Smooth muscle cell (in vitro differentiated cells): ENCODE measurements at regions not wholly inside any gene's neighbourhood (a gene's known extent, or its start where the extent isn't known, plus 50 kb on each side); places are given as distances from the start of the nearest gene placed in this dataset.

Experiments used
- DNase-seq: peaks from one replicate; lab custom pipeline; 2025; ENCODE audit not compliant: unreplicated experiment; lab: John Stamatoyannopoulos, UW
- H2AFZ ChIP-seq: fragments of 200-600 bp; sonication (generic); 2 replicates; pipeline ENCODE4 v1.6.0; 2016; ENCODE audit warnings: antibody characterized with exemption, low read depth, mild to moderate bottlenecking
- H3F3A ChIP-seq: fragments of 200-600 bp; sonication (generic); 2 replicates; pipeline ENCODE4 v1.6.0; 2017; ENCODE audit warnings: antibody characterized with exemption, low read depth
- H3K27ac ChIP-seq: fragments of 200-600 bp; sonication (generic); 2 replicates; pipeline ENCODE4 v1.5.1; 2016; ENCODE audit warnings: low read depth, mild to moderate bottlenecking
- H3K27me3 ChIP-seq: fragments of 200-600 bp; sonication (generic); 2 replicates; pipeline ENCODE4 v1.6.1; 2016; ENCODE audit warnings: low read depth, mild to moderate bottlenecking
- H3K36me3 ChIP-seq: fragments of 200-600 bp; sonication (generic); 2 replicates; pipeline ENCODE4 v1.5.1; 2016; ENCODE audit warnings: low read depth
- H3K4me1 ChIP-seq: fragments of 200-600 bp; sonication (generic); 2 replicates; pipeline ENCODE4 v1.5.1; 2016; ENCODE audit warnings: low read depth
- H3K4me2 ChIP-seq: fragments of 200-600 bp; sonication (generic); 2 replicates; pipeline ENCODE4 v1.6.0; 2016; ENCODE audit warnings: mild to moderate bottlenecking
- H3K4me3 ChIP-seq: fragments of 200-600 bp; sonication (generic); 2 replicates; pipeline ENCODE4 v1.5.1; 2016; ENCODE audit warnings: mild to moderate bottlenecking
- H3K79me2 ChIP-seq: fragments of 200-600 bp; sonication (generic); 2 replicates; pipeline ENCODE4 v1.6.0; 2016; ENCODE audit warnings: low read depth, mild to moderate bottlenecking
- H3K9ac ChIP-seq: fragments of 200-600 bp; sonication (generic); 2 replicates; pipeline ENCODE4 v1.6.0; 2016; ENCODE audit warnings: low read depth
- H3K9me3 ChIP-seq: fragments of 200-600 bp; sonication (generic); replicated peaks from 2 replicates; pipeline ENCODE4 v1.5.1; 2016; ENCODE audit warnings: low read depth
- H4K20me1 ChIP-seq: fragments of 200-600 bp; sonication (generic); 2 replicates; pipeline ENCODE4 v1.6.0; 2016; ENCODE audit warnings: low read depth
- CTCF ChIP-seq: fragments of 200-600 bp; sonication (generic); IDR thresholded peaks from 2 replicates; pipeline ENCODE4 v1.5.1; 2017; ENCODE audit warnings: borderline replicate concordance, mild to moderate bottlenecking, antibody characterized with exemption; ENCODE audit not compliant: insufficient read depth, poor library complexity, severe bottlenecking
- WGBS: methylation state at CpG from one replicate; pipeline ENCODE4 v1.1.7; 2016; ENCODE audit warnings: low lambda C conversion rate; 5-methylcytosine and 5-hydroxymethylcytosine counted together

- Histone ChIP-seq H3K4me2 (no peak overlapping the region), H3K36me3 (no peaks in the 10 kb centered on the region), H3F3A (no peaks in the 10 kb centered on the region), H3K27ac (no peak overlapping the region), H4K20me1 (no peaks in the 10 kb centered on the region), H2AFZ (no peak overlapping the region), H3K27me3 (no peaks in the 10 kb centered on the region), H3K4me1 (no peaks in the 10 kb centered on the region), H3K9me3 (no peaks in the 10 kb centered on the region), H3K4me3 (no peak overlapping the region), H3K9ac (no peak overlapping the region), H3K79me2 (no peaks in the 10 kb centered on the region)
- DNase-seq: no peak
- 83% methylated on average over 4 of the region's 4 CpGs for WGBS
- no peak for TF ChIP-seq CTCF
Measured at GRCh38 chrX:5746231-5746630, 482.4 kb downstream of the NLGN4X start.

GRCh38 chrX:5733501-5733900 lies 495.2 kb downstream of the NLGN4X start:
- no peak overlapping the region for H3K4me3 ChIP-seq
- H3K27ac ChIP-seq: no peak overlapping the region
- H4K20me1 ChIP-seq: no peaks in the 10 kb centered on the region
- H3K36me3 ChIP-seq: no peaks in the 10 kb centered on the region
- H3K9me3 ChIP-seq: no peaks in the 10 kb centered on the region
- WGBS: 36% methylated on average over 3 of the region's 3 CpGs
- no peak for DNase-seq
- no peak overlapping the region for H3K4me2 ChIP-seq
- H3F3A ChIP-seq: no peaks in the 10 kb centered on the region
- no peaks in the 10 kb centered on the region for H3K4me1 ChIP-seq
- H3K9ac ChIP-seq: no peak overlapping the region
- no peaks in the 10 kb centered on the region for H3K27me3 ChIP-seq
- H2AFZ ChIP-seq: no peak overlapping the region
- H3K79me2 ChIP-seq: no peaks in the 10 kb centered on the region
- no peak for TF ChIP-seq CTCF

DNA sequence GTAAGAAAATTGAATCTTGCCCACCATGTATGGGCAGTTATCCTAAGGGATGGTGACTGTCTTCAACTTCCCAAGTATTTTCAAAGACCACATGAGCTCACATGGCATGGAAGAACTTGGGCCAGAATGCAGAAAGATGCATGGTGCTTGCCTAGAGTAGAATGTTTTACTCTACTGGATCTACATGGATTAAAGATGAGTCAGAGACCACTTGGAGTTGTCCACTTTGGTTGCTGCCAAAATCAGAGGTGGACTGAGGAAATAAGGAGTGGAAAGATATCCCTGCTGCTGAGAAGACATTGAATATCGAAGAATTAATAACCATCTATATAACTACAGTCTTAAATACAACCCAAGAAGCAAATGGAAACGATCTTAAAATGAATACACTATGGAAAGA lies 498.1 kb downstream of the NLGN4X start:
- WGBS: 76% methylated on average over 2 of the region's 2 CpGs
- no peaks in the 10 kb centered on the region for H3K79me2 ChIP-seq
- H3K27ac ChIP-seq: no peak overlapping the region
- H3K4me2 ChIP-seq: no peak overlapping the region
- no peaks in the 10 kb centered on the region for H4K20me1 ChIP-seq
- DNase-seq: no peak
- no peak for TF ChIP-seq CTCF
- H3K27me3 ChIP-seq: no peaks in the 10 kb centered on the region
- H3F3A ChIP-seq: no peaks in the 10 kb centered on the region
- H3K4me3 ChIP-seq: no peak overlapping the region
- H3K36me3 ChIP-seq: no peaks in the 10 kb centered on the region
- no peak overlapping the region for H2AFZ ChIP-seq
- no peak overlapping the region for H3K9ac ChIP-seq
- no peaks in the 10 kb centered on the region for H3K9me3 ChIP-seq
- no peaks in the 10 kb centered on the region for H3K4me1 ChIP-seq

DNA sequence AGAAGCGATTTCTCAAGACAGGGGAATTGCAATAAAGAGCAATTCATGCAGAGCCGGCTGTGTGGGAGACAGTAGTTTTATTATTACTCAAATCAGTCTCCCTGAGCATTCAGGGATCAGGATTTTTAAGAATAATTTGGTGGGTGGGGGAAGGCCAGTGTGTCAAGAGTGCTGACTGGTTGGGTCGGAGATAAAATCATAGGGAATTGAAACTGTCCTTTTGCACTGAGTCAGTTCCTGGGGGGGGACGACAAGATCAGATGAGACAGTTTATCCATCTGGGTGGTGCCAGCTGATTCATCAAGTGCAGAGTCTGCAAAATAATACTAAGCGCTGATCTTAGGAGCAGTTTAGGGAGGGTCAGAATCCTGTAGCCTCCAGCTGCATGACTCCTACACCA lies 502.4 kb downstream of the NLGN4X start:
- no peak for TF ChIP-seq CTCF

More for the DNA sequence above, 502.4 kb downstream of the NLGN4X start:
- peak overlapping the region; percentile 64 for H3K27ac ChIP-seq
- H3K36me3 ChIP-seq: no peaks in the 10 kb centered on the region
- H3K4me1 ChIP-seq: no peaks in the 10 kb centered on the region
- H3K27me3 ChIP-seq: no peaks in the 10 kb centered on the region
- no peak for DNase-seq
- no peaks in the 10 kb centered on the region for H4K20me1 ChIP-seq
- H2AFZ ChIP-seq: peak overlapping the region; percentile 26
- no peaks in the 10 kb centered on the region for H3K9me3 ChIP-seq
- no peaks in the 10 kb centered on the region for H3F3A ChIP-seq
- WGBS: 34% methylated on average over 5 of the region's 5 CpGs
- peak overlapping the region; percentile 64 for H3K4me2 ChIP-seq
- H3K9ac ChIP-seq: no peak overlapping the region
- H3K79me2 ChIP-seq: no peaks in the 10 kb centered on the region
- no peak overlapping the region for H3K4me3 ChIP-seq
